H54 (cell line): ENCODE measurements at regions not wholly inside any gene's neighbourhood (a gene's known extent, or its start where the extent isn't known, plus 50 kb on each side); places are given as distances from the start of the nearest gene placed in this dataset.
"Not testable (repeated sequence)": the region's sequence is repeated elsewhere in the genome, so short reads cannot be mapped to it uniquely, and the experiment has no call there.

Source experiments
- DNase-seq: peaks from one replicate; pipeline ENCODE4 v3.0.0; 2011; ENCODE audit warnings: low spot score, mixed read lengths; ENCODE audit not compliant: insufficient read length
- FAIRE-seq: peaks from 3 replicates; lab custom pipeline; 2011; peaks lifted over from hg19 to GRCh38; lab: Jason Lieb, UNC
- POLR2A ChIP-seq: IDR thresholded peaks from 2 replicates; pipeline ENCODE4 v1.6.1; 2011; ENCODE audit warnings: low read depth, mild to moderate bottlenecking, low read length

- TF ChIP-seq POLR2A: no peak
- FAIRE-seq: no peak
- no peak for DNase-seq
Measured at GRCh38 chr1:213448360-213448759, 397.3 kb downstream of the RPS6KC1 start.

DNA sequence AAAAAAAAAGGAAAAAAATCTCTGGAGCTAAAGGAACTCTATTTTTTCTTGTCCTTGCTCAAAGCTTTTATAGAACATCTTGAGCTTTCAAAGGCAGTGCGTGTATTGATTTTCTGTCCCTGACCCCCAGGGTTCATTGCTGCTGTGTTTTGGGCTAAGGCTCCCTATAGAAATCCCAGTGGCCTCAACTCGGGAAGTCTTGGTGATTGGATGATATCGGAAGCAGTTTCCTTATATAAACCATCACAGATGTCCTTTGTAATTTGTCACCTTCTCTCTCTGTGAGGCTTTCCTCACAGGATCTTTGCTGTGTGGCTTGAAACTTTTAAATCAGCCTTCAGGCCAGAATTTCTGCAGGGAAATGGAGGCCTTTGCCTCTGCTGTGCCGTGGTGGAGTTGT, 397.7 kb downstream of the RPS6KC1 start:
- DNase-seq (no peak), FAIRE-seq (no peak)
- no peak for TF ChIP-seq POLR2A

DNA sequence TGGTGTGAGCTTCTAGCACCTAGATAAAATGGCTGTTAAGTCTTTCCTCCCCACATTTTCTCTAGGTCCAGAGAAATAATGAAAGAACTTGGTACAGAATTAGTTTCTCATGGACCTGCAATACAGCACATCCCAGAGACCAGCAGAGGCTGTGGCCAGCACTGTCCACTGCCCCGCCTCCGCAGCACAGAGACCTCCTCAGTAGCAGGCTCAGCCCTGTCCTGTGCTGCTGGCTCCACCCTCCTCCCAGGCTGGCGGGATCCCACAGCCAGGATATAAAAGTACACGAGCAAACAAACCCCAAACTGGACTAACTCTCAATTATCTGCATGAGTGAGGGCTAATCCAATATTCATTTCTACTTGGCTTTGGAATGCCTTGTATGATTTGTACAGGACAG, 401.5 kb downstream of the RPS6KC1 start:
- DNase-seq: no peak
- FAIRE-seq: no peak
- TF ChIP-seq POLR2A: no peak

GRCh38 chr1:213457186-213457585, 406.1 kb downstream of the RPS6KC1 start:
- no peak for FAIRE-seq
- no peak for DNase-seq
- TF ChIP-seq POLR2A: no peak

- FAIRE-seq: no peak
- no peak for DNase-seq
- TF ChIP-seq POLR2A: no peak
Measured at GRCh38 chr1:213457733-213458132, 406.7 kb downstream of the RPS6KC1 start.

DNA sequence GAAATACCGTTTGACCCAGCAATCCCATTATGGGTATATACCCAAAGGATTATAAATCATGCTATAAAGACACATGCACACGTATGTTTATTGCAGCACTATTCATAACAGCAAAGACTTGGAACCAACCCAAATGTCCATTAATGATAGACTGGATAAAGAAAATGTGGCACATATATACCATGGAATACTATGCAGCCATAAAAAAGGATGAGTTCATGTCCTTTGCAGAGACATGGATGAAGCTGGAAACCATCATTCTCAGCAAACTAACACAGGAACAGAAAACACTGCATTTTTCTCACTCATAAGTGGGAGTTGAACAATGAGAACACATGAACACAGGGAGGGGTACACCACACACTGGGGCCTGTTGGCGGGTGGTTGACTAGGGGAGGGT, 411.3 kb downstream of the RPS6KC1 start:
- not testable (repeated sequence) for FAIRE-seq, DNase-seq

- DNase-seq: no peak
- TF ChIP-seq POLR2A: no peak
- FAIRE-seq: no peak
Measured at GRCh38 chr1:213464786-213465460, 413.9 kb downstream of the RPS6KC1 start.

- FAIRE-seq (no peak), DNase-seq (no peak)
- no peak for TF ChIP-seq POLR2A
Measured at GRCh38 chr1:213466541-213466940, 415.5 kb downstream of the RPS6KC1 start.

GRCh38 chr1:213474054-213474453, 423.0 kb downstream of the RPS6KC1 start:
- no peak for TF ChIP-seq POLR2A
- DNase-seq (no peak), FAIRE-seq (no peak)

DNA sequence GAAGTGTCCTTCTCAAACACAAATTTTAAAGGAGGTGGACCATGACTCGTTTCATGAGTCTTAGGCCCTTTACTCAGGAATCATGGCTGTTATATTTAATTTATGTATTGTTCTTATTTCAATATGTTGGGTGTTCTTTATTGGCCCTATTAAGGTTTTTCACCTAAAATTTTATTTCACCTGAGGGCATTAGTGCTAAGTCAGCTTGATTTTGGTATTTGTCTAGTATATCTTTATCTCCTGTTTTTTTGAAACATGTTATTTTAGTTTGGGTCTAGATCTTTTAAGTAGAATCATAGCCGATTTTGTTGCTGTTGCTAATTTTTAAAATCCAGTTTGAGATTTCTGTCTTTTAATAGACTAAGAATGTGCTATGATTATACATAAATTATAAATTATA, 430.4 kb downstream of the RPS6KC1 start:
- FAIRE-seq: no peak
- DNase-seq: no peak
- TF ChIP-seq POLR2A: no peak

- DNase-seq: no peak
- FAIRE-seq: no peak
- TF ChIP-seq POLR2A: no peak
Measured at GRCh38 chr1:213484333-213484732, 433.3 kb downstream of the RPS6KC1 start.

DNA sequence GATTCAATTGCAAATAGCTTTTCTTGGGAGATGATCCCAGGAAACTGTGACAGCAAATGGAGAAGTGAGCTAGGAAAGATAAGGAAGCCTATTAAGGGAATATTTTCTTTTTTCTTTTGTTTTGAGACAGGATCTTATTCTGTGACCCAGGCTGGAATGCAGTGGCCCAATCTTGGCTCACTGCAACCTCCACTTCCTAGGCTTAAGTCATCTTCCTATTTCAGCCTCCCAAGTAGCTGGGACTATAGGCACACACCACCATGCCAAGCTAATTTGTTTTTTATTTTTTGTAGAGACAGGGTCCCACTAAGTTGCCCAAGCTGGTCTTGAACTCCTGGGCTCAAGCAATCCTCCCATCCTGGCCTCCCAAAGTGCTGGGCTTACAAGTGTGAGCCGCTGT, 433.7 kb downstream of the RPS6KC1 start:
- TF ChIP-seq POLR2A: no peak
- no peak for FAIRE-seq
- DNase-seq: no peak

GRCh38 chr1:213486488-213486887, 435.4 kb downstream of the RPS6KC1 start:
- no peak for TF ChIP-seq POLR2A
- DNase-seq (no peak), FAIRE-seq (no peak)

GRCh38 chr1:213491468-213491867, 440.4 kb downstream of the RPS6KC1 start:
- DNase-seq (no peak), FAIRE-seq (no peak)
- no peak for TF ChIP-seq POLR2A
